Aorta (tissue), 5 donors: ENCODE measurements at regions not wholly inside any gene's neighbourhood (a gene's known extent, or its start where the extent isn't known, plus 50 kb on each side); places are given as distances from the start of the nearest gene placed in this dataset.

Experiments
- ATAC-seq: fragments of 200-7000 bp; cut with Tn5 transposase; one replicate; pipeline ENCODE4 v1.9.1; 2022; ENCODE audit warnings: moderate library complexity; ENCODE audit not compliant: low FRiP score
- DNase-seq, 2 donors: peaks; one replicate each; pipeline ENCODE4 v3.0.0-alpha.2; 2020
- H3K27ac ChIP-seq, 2 donors: one replicate each; pipeline ENCODE4 v1.5.1; 2013; ENCODE audit warnings: low read length in 2 of 2, mild to moderate bottlenecking in 2 of 2, moderate library complexity in 2 of 2, control low read depth in 1 of 2, inconsistent platforms in 1 of 2, low read depth in 1 of 2
- H3K27me3 ChIP-seq, 2 donors: one replicate each; pipeline ENCODE4 v1.6.1; 2013; ENCODE audit warnings: control low read depth in 1 of 2, low read length in 1 of 2, mild to moderate bottlenecking in 1 of 2, moderate library complexity in 1 of 2; ENCODE audit not compliant: insufficient read depth in 2 of 2, control insufficient read depth in 1 of 2
- H3K36me3 ChIP-seq, 2 donors: one replicate each; pipeline ENCODE4 v1.6.1; 2013; ENCODE audit warnings: control low read depth in 1 of 2, low read length in 1 of 2, mild to moderate bottlenecking in 1 of 2; ENCODE audit not compliant: insufficient read depth in 2 of 2, control insufficient read depth in 1 of 2
- H3K4me1 ChIP-seq, 2 donors: one replicate each; pipeline ENCODE4 v1.6.1; 2013; ENCODE audit warnings: low read length in 2 of 2, control low read depth in 1 of 2, mild to moderate bottlenecking in 1 of 2, moderate library complexity in 1 of 2; ENCODE audit not compliant: insufficient read depth in 2 of 2, control insufficient read depth in 1 of 2
- H3K4me3 ChIP-seq, 2 donors: one replicate each; pipeline ENCODE4 v1.5.1; 2013; ENCODE audit warnings: low read length in 2 of 2, control low read depth in 1 of 2, mild to moderate bottlenecking in 1 of 2
- H3K9me3 ChIP-seq: one replicate; pipeline ENCODE4 v1.6.1; 2013; ENCODE audit warnings: mild to moderate bottlenecking, low read length; ENCODE audit not compliant: control insufficient read depth
- WGBS, 2 donors: extraction: QIAGEN DNeasy Blood & Tissue Kit; methylation state at CpG; one replicate each; pipeline ENCODE4 v1.1.7; 2013; 5-methylcytosine and 5-hydroxymethylcytosine counted together
- intact Hi-C, 2 donors: fragments of 100-400 bp; cut with DNase I; formaldehyde crosslinking; loops; one replicate each; pipeline versions ENCODE4 v1.14.2 to v1.15.0; 2022
- donor health status: healthy with polysubstance abuse.
- donor health status: Bipolar disorder and iron deficiency.
- donor health status: DM: no; HTN: no; CAD: no.
- donor health status: DM: no; HTN: no; CAD: no.
- donor health status: DM: yes; HTN: yes; CAD: no.

DNA sequence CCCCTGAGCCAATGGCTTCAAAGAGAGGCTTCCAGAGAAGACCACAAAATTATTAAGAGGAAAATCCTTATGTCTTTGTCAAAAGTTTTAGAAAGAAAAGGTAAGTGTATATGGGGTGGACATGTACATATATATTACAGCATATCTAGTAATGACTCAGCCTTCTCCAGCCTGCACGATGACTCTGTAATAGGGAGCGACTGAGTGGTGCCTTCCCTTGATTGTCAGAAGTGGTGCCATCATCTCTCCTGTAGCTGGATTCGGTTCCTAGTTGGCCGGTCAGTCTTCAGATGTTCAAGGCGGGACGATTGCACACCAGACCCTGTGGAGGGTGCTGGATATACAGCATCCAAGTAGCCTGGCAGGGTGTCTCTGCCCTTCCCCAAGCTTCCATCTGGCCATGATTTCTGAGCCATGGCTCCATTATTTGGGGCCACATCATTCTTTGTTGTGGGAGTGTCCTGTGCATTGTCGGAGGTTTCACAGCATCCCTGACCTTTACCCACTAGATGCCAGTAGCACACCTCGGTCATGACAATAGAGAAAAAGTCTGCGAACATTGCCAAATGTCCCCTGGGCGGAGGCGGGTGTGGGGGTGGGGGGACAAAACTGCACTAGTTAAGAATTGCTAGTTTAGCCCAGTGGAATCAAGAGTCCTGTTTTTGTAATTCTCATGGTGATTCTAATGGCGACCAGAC, 206.2 kb upstream of the KAZN start:
- no peaks in the 10 kb centered on the region for H3K36me3 ChIP-seq
- ATAC-seq (peak; percentile 11), DNase-seq (no peak)
- H3K4me3 ChIP-seq: no peak overlapping the region
- no peaks in the 10 kb centered on the region for H3K9me3 ChIP-seq
- intact Hi-C loops: no loop called here
- peaks cover 0 to 2% of the 10 kb centered on the region in 2 donors for H3K27me3 ChIP-seq
- no peak overlapping the region for H3K27ac ChIP-seq
- WGBS, 2 donors: 71 to 73% methylated on average over 12 of the region's 12 CpGs
- no peaks in the 10 kb centered on the region for H3K4me1 ChIP-seq

DNA sequence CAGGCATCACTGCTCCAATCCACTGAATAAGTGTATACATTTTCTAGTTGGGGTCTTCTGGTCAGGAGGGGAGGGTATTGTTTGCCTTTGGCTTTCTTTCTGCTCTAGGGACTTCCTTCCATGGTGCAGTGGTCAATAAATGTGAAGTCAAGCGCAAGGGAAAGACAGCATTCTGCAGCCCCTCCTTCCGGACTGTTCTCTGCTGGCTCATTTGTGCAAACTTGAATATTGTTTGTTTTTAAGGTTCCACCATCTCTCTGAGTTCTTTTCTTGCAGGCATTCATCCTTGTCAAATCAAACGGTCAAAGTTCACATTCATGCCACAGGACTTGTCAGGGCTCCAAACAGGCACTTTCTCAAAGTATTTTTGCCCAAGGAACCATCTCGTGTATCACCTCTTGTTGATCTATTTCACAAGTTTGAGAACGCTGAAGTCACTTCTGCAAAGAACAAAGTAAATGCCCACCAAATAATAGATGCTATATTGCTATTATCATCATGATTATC, 205.6 kb upstream of the KAZN start:
- no peaks in the 10 kb centered on the region for H3K4me1 ChIP-seq
- H3K27me3 ChIP-seq: peaks cover 0 to 2% of the 10 kb centered on the region in 2 donors
- H3K4me3 ChIP-seq: no peak overlapping the region
- intact Hi-C loops: no loop called here
- ATAC-seq (no peak), DNase-seq (no peak)
- H3K9me3 ChIP-seq: no peaks in the 10 kb centered on the region
- no peaks in the 10 kb centered on the region for H3K36me3 ChIP-seq
- 56 to 65% methylated on average over 5 of the region's 5 CpGs for WGBS, 2 donors
- no peak overlapping the region for H3K27ac ChIP-seq

DNA sequence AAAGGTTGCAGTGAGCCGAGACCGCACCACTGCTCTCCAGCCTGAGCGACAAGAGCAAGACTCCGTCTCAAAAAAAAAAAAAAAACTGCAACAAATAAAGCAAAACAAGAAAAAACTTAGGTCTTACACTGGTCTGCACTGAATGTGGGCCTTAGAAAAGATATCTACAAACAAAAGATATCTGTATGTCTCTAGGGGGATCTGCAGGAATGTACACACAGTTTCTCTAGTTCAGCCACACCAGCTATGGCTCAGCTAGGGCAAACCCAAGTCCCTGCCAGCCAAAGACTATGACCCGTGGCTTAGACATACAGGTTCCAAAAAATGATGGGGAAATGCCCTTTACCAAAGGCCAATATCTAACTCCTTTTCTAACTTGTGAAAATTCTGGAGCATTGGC, 202.4 kb upstream of the KAZN start:
- Histone ChIP-seq H3K36me3 (no peaks in the 10 kb centered on the region), H3K27me3 (peaks cover 0 to 2% of the 10 kb centered on the region in 2 donors), H3K4me3 (no peak overlapping the region), H3K9me3 (peaks cover 1% of the 10 kb centered on the region), H3K27ac (no peak overlapping the region), H3K4me1 (no peaks in the 10 kb centered on the region)
- DNase-seq (no peak), ATAC-seq (no peak)
- intact Hi-C loops: no loop called here
- WGBS, 2 donors: 85 to 89% methylated on average over 5 of the region's 5 CpGs

DNA sequence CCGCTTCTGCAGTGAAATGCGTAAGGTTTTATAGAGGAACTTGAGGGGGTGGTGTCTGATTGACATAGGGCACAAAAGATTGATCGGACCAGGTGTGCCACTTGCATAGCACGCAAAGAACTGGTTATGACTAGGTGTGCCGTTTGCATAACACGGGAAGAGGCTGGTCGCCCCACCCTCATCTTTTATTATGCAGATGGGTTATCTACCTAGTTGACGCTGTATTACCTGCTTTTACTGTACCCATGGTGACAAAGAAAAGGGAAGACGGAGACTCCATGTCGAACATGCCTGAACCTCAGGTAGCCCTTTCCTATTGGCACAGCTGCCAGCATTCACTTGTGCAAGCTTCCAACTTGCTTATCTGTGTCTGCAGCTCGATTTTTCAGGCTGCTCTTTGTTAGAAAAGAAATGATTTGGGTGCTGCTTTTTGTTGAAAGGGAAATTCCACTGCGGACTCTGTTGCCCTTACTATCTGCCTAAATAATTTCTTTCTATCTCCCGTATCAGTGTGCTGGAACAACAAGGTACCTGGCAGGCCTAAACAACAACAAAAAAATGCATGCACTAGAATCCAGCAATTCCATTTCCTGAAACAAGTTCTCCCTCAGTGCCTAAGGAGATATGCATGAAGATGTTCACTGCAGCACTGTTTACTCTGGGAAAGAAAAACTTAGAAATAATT, 194.4 kb upstream of the KAZN start:
- DNase-seq (no peak), ATAC-seq (no peak)
- Histone ChIP-seq H3K36me3 (no peaks in the 10 kb centered on the region), H3K27ac (no peak overlapping the region), H3K9me3 (peaks cover 1% of the 10 kb centered on the region), H3K27me3 (peaks cover 0 to 2% of the 10 kb centered on the region in 2 donors), H3K4me3 (no peak overlapping the region), H3K4me1 (no peaks in the 10 kb centered on the region)
- intact Hi-C loops: no loop called here
- 75 to 81% methylated on average over 13 of the region's 13 CpGs for WGBS, 2 donors

DNA sequence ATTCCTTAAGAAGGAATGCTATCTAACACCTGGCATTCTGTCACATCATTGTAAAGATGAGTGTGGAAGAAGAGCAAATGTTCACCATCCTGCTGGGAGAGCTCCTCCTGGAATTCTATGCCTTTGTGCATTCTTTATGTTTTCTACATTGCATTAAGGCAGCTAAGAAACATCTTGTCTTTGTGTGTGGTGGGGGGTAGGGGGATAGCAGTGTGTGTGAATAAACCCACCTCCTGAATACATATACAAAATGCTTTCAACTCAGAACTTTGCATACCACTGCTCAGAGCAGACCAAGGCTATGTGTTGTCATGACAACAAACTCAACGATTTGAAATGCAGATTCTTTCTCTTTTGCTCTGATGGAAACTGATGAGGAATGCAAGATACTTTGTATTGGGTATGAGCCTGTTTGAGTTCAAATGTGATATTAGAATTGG, 193.6 kb upstream of the KAZN start:
- intact Hi-C loops: no loop called here
- no peak for DNase-seq
- Histone ChIP-seq H3K4me1 (no peaks in the 10 kb centered on the region), H3K4me3 (no peak overlapping the region), H3K36me3 (no peaks in the 10 kb centered on the region), H3K9me3 (no peaks in the 10 kb centered on the region), H3K27ac (no peak overlapping the region), H3K27me3 (peaks cover 0 to 2% of the 10 kb centered on the region in 2 donors)
- no peak for ATAC-seq
- WGBS, 2 donors: 5 to 6% methylated on average over 1 of the region's 1 CpG

DNA sequence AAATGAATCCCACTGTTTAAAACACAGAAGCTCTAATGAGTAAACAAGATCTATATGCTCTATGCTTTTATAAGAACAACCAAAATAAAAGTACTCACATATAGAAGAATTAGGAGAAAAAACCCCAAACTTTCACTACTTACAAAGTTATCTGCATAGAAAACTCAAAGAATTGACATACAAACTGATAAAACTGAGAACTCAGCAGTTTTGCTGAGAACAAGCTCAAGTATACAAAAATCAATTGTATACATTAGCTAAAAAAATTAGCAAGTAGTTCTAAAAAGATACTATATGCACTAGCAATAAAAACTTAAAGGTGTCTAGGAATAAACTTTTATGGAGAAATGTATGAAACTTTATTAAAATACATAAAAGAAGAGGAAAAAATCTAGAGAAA, 186.2 kb upstream of the KAZN start:
- intact Hi-C loops: no loop called here
- H3K36me3 ChIP-seq: no peaks in the 10 kb centered on the region
- no peaks in the 10 kb centered on the region for H3K4me1 ChIP-seq
- peaks cover 0 to 2% of the 10 kb centered on the region in 2 donors for H3K27me3 ChIP-seq
- no peak overlapping the region for H3K4me3 ChIP-seq
- no peaks in the 10 kb centered on the region for H3K9me3 ChIP-seq
- no peak overlapping the region for H3K27ac ChIP-seq
- no peak for ATAC-seq
- no peak for DNase-seq

DNA sequence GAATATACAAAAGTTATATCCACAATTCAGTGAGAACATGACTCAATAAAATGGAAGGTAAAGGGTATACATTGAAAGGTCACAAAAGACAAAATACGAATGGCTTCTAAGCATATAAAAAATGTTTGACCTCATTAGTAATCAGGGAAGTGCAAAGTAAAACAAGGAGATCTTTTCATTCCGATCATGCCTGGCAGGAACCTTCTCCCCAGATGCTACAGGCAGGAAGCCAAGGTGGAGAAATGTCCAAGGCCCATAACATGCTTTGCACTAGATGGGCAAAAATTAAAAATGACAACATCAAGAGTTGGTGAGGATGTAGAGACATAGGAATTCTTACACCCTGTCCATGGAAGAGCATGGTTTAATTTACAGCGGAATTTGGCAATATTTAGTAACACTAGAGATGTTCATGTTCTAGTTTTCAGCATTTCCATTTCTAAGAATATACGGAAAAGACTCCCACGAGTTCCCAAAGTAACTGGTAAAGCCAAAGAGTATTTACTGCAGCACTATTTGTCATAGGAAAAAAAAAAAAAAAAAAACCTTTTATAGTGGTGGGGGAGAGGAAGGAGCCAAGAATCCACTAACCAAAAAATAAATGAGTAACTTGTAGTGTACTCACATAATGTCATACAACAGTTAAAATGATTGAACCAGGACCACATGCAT, 184.5 kb upstream of the KAZN start:
- DNase-seq (no peak), ATAC-seq (no peak)
- H3K27me3 ChIP-seq: no peaks in the 10 kb centered on the region
- no peaks in the 10 kb centered on the region for H3K9me3 ChIP-seq
- H3K4me3 ChIP-seq: no peak overlapping the region
- no peak overlapping the region for H3K27ac ChIP-seq
- H3K4me1 ChIP-seq: no peaks in the 10 kb centered on the region
- intact Hi-C loops: no loop called here
- WGBS, 2 donors: 53 to 60% methylated on average over 5 of the region's 5 CpGs
- H3K36me3 ChIP-seq: no peaks in the 10 kb centered on the region

DNA sequence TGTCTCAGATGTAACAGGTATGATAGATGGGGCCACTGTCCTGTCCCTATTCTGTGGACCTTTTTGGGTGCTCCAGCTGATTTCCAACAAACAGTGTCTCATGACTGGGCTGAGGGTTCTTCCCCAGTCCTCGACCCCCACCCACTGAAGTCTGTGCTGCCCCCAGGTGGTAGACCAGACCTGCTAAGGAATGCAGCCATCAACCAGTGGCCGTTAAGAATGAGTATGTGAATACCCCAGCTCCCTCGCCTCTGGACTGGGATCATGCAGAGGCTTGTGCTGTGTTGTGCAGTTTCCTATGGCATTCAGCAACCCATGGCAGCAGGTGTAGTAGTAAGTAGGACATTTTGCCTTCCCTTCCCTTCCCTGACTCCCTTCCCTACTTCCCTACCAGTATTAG, 183.1 kb upstream of the KAZN start:
- WGBS, 2 donors: 58 to 60% methylated on average over 3 of the region's 3 CpGs
- no peak overlapping the region for H3K27ac ChIP-seq

More for the DNA sequence above, 183.1 kb upstream of the KAZN start:
- no peaks in the 10 kb centered on the region for H3K9me3 ChIP-seq
- DNase-seq (no peak), ATAC-seq (no peak)
- H3K4me1 ChIP-seq: no peaks in the 10 kb centered on the region
- intact Hi-C loops: no loop called here
- no peaks in the 10 kb centered on the region for H3K27me3 ChIP-seq
- H3K4me3 ChIP-seq: no peak overlapping the region
- H3K36me3 ChIP-seq: no peaks in the 10 kb centered on the region
